GM12874 (cell line): ENCODE measurements at regions not wholly inside any gene's neighbourhood (a gene's known extent, or its start where the extent isn't known, plus 50 kb on each side); places are given as distances from the start of the nearest gene placed in this dataset.

ENCODE experiments used
- TF ChIP-seq, protein P1 (sequence below): IDR thresholded peaks from 2 replicates; pipeline ENCODE4 v1.5.1; 2011; ENCODE audit warnings: low read depth, mild to moderate bottlenecking, control low read depth, low read length, moderate library complexity; ENCODE audit not compliant: insufficient read depth

DNA sequence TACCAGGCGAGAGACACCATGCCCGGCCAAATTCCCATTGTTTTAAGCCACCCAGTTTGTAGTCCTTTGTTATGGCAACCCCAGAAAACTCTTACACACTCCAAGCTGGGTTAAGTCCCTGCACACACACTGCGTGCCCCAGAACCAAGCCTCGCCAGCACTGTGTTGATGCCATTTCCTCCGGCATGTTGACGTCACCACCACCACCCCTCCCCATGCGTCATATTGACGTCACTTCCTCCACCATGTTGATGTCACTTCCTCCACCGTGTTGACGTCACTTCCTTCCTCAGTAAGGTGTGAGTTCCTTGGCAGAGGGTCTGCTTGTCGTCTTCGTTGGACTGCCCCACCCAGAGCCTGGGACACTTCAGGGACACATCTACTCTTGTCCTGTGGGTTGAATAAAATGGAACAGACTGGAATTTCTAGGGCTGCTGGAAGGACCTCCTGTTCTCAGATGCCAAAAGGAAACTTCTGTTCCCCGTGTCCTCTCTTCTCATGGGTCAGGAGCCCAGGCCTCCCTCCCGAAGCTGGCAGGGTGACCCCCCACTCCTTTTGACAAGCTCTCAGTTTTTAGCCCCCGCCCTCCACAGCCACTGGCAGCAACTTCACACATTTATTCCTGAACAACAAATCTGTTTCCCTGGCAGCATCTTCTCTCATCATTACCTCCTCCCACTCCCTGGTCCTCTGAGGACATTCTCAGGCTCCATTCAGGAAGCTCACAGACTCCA lies 643.3 kb downstream of the NPHP4 start:
- TF ChIP-seq, protein P1, sequence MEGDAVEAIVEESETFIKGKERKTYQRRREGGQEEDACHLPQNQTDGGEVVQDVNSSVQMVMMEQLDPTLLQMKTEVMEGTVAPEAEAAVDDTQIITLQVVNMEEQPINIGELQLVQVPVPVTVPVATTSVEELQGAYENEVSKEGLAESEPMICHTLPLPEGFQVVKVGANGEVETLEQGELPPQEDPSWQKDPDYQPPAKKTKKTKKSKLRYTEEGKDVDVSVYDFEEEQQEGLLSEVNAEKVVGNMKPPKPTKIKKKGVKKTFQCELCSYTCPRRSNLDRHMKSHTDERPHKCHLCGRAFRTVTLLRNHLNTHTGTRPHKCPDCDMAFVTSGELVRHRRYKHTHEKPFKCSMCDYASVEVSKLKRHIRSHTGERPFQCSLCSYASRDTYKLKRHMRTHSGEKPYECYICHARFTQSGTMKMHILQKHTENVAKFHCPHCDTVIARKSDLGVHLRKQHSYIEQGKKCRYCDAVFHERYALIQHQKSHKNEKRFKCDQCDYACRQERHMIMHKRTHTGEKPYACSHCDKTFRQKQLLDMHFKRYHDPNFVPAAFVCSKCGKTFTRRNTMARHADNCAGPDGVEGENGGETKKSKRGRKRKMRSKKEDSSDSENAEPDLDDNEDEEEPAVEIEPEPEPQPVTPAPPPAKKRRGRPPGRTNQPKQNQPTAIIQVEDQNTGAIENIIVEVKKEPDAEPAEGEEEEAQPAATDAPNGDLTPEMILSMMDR, result no peak

GRCh38 chr1:5347726-5348125 lies 644.5 kb downstream of the NPHP4 start:
- TF ChIP-seq, protein P1, result no peak

- TF ChIP-seq, protein P1, result no peak
Observed at GRCh38 chr1:5345556-5345955, 646.7 kb downstream of the NPHP4 start.

DNA sequence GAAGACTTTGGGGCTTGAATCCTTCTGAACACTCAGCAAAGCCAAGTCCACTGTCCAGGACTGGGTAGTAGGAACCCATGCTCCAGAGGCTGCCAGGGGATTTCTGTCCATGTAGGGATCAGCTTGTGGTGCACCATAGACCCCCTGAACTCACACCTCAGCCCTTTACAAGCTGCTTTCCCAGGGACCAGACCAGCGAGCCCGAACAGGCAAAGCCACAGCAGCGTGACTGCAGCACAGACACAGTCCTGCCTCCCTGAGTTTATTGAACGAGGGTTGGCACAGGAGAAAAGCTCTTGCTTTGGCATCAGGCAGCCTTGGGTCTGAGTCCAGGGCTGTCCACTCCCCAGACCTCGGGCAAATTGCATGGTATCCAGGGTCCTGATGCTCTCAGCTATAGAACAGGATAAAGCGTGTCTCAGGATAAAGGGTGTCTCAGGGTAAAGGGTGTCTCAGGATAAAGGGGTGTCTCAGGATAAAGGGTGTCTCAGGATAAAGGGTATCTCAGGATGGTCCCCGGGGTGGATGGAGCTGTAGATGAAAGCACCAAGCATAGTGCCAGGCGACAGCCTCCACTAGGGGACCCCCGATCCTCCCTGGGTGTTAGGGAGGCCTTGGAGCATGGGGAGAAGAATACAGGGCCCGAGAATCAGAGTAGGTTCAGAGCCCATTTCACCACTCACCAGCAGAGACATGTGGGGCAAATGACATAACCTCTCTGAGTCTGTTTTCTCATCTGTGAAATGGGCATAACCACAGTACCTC lies 648.8 kb downstream of the NPHP4 start:
- TF ChIP-seq, protein P1, result no peak

GRCh38 chr1:5342830-5343229 lies 649.4 kb downstream of the NPHP4 start:
- TF ChIP-seq, protein P1, result no peak

GRCh38 chr1:5342172-5342571 lies 650.1 kb downstream of the NPHP4 start:
- TF ChIP-seq, protein P1, result no peak

DNA sequence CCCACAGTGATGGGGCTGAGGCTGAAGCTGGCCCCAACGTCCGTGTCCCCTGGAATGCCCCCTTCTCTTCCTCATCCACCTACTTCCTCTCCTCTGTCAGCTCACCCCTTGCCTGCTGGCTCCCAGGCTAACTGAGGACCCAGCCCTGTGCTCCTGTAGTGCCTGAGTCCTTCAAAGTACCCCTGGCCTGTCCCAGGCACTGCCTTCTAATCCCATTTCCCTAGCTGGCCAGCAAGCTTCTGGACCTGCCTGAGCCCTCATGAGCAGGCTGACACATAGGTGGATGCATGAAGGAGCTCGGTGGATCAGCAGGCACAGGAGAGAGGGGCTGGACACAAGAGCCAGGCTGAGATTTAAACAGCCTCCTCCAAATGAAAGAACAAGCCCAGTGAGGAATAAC lies 650.8 kb downstream of the NPHP4 start:
- TF ChIP-seq, protein P1, result no peak
